ENCODE measurements at regions not wholly inside any gene's neighbourhood (a gene's known extent, or its start where the extent isn't known, plus 50 kb on each side); places are given as distances from the start of the nearest gene placed in this dataset.
"Not testable (repeated sequence)": the region's sequence is repeated elsewhere in the genome, so short reads cannot be mapped to it uniquely, and the experiment has no call there.

GRCh38 chr3:184455991-184456390, 76.1 kb downstream of the CHRD start:
- 75 to 86% (median 78%) methylated on average over 3 of the region's 3 CpGs for WGBS, 3 donors
- H3K36me3 ChIP-seq (ENCODE audit: control insufficient read depth in 3 of 3, insufficient read depth in 2 of 3, low read depth in 1 of 3, low read length in 3 of 3) = no peaks in the 10 kb centered on the region
- H3K4me3 ChIP-seq (ENCODE audit: low read depth in 1 of 3, low read length in 3 of 3) = no peak overlapping the region
- DNase-seq = no peak
- H3K27me3 ChIP-seq (ENCODE audit: control insufficient read depth in 3 of 3, insufficient read depth in 3 of 3, low read length in 3 of 3) = peaks cover 0 to 5% (median 0%) of the 10 kb centered on the region in 3 donors
- H3K9me3 ChIP-seq (ENCODE audit: control insufficient read depth in 2 of 2, insufficient read depth in 1 of 2, low read depth in 1 of 2, low read length in 1 of 2) = peaks cover 0 to 7% of the 10 kb centered on the region in 2 donors
- H3K4me1 ChIP-seq (ENCODE audit: control insufficient read depth in 3 of 3, insufficient read depth in 2 of 3, low read depth in 1 of 3, low read length in 2 of 3) = no peaks in the 10 kb centered on the region
- no peak for FAIRE-seq
- no peak overlapping the region for H3K27ac ChIP-seq (ENCODE audit: low read depth in 1 of 3, low read length in 2 of 3)

- DNase-seq = no peak
- FAIRE-seq = no peak
- Histone ChIP-seq H3K27ac (ENCODE audit: low read depth in 1 of 3, low read length in 2 of 3) (no peak overlapping the region), H3K27me3 (ENCODE audit: control insufficient read depth in 3 of 3, insufficient read depth in 3 of 3, low read length in 3 of 3) (peaks cover 0 to 5% (median 0%) of the 10 kb centered on the region in 3 donors), H3K4me1 (ENCODE audit: control insufficient read depth in 3 of 3, insufficient read depth in 2 of 3, low read depth in 1 of 3, low read length in 2 of 3) (no peaks in the 10 kb centered on the region), H3K36me3 (ENCODE audit: control insufficient read depth in 3 of 3, insufficient read depth in 2 of 3, low read depth in 1 of 3, low read length in 3 of 3) (no peaks in the 10 kb centered on the region), H3K9me3 (ENCODE audit: control insufficient read depth in 2 of 2, insufficient read depth in 1 of 2, low read depth in 1 of 2, low read length in 1 of 2) (peaks cover 0 to 7% of the 10 kb centered on the region in 2 donors), H3K4me3 (ENCODE audit: low read depth in 1 of 3, low read length in 3 of 3) (no peak overlapping the region)
- WGBS, 3 donors = 57 to 73% (median 60%) methylated on average over 4 of the region's 4 CpGs
Observed at GRCh38 chr3:184456476-184456875, 76.6 kb downstream of the CHRD start.

- H3K9me3 ChIP-seq (ENCODE audit: control insufficient read depth in 2 of 2, insufficient read depth in 1 of 2, low read depth in 1 of 2, low read length in 1 of 2) = peaks cover 0 to 7% of the 10 kb centered on the region in 2 donors
- H3K27me3 ChIP-seq (ENCODE audit: control insufficient read depth in 3 of 3, insufficient read depth in 3 of 3, low read length in 3 of 3) = peaks cover 0 to 5% (median 0%) of the 10 kb centered on the region in 3 donors
- H3K27ac ChIP-seq (ENCODE audit: low read depth in 1 of 3, low read length in 2 of 3) = no peak overlapping the region
- H3K4me1 ChIP-seq (ENCODE audit: control insufficient read depth in 3 of 3, insufficient read depth in 2 of 3, low read depth in 1 of 3, low read length in 2 of 3) = no peaks in the 10 kb centered on the region
- no peak for DNase-seq
- no peak for FAIRE-seq
- H3K4me3 ChIP-seq (ENCODE audit: low read depth in 1 of 3, low read length in 3 of 3) = no peak overlapping the region
- 95 to 100% (median 100%) methylated on average over 1 of the region's 1 CpG for WGBS, 3 donors
- H3K36me3 ChIP-seq (ENCODE audit: control insufficient read depth in 3 of 3, insufficient read depth in 2 of 3, low read depth in 1 of 3, low read length in 3 of 3) = no peaks in the 10 kb centered on the region
Observed at GRCh38 chr3:184457329-184457728, 77.5 kb downstream of the CHRD start.

- FAIRE-seq; H3K27me3 ChIP-seq (ENCODE audit: control insufficient read depth in 3 of 3, insufficient read depth in 3 of 3, low read length in 3 of 3); DNase-seq; H3K9me3 ChIP-seq (ENCODE audit: control insufficient read depth in 2 of 2, insufficient read depth in 1 of 2, low read depth in 1 of 2, low read length in 1 of 2); H3K36me3 ChIP-seq (ENCODE audit: control insufficient read depth in 3 of 3, insufficient read depth in 2 of 3, low read depth in 1 of 3, low read length in 3 of 3); H3K4me3 ChIP-seq (ENCODE audit: low read depth in 1 of 3, low read length in 3 of 3); H3K27ac ChIP-seq (ENCODE audit: low read depth in 1 of 3, low read length in 2 of 3); H3K4me1 ChIP-seq (ENCODE audit: control insufficient read depth in 3 of 3, insufficient read depth in 2 of 3, low read depth in 1 of 3, low read length in 2 of 3): not testable (repeated sequence)
- 95 to 97% (median 96%) methylated on average over 7 of the region's 7 CpGs for WGBS, 3 donors
Observed at GRCh38 chr3:184457784-184458377, 78.0 kb downstream of the CHRD start.

GRCh38 chr3:184459355-184459754, 79.5 kb downstream of the CHRD start:
- H3K36me3 ChIP-seq (ENCODE audit: control insufficient read depth in 3 of 3, insufficient read depth in 2 of 3, low read depth in 1 of 3, low read length in 3 of 3) = no peaks in the 10 kb centered on the region
- DNase-seq (no peak), FAIRE-seq (no peak)

GRCh38 chr3:184460276-184460675, 80.4 kb downstream of the CHRD start:
- H3K36me3 ChIP-seq (ENCODE audit: control insufficient read depth in 3 of 3, insufficient read depth in 2 of 3, low read depth in 1 of 3, low read length in 3 of 3) = no peaks in the 10 kb centered on the region
- H3K4me1 ChIP-seq (ENCODE audit: control insufficient read depth in 3 of 3, insufficient read depth in 2 of 3, low read depth in 1 of 3, low read length in 2 of 3) = no peaks in the 10 kb centered on the region
- no peak overlapping the region for H3K4me3 ChIP-seq (ENCODE audit: low read depth in 1 of 3, low read length in 3 of 3)
- peaks cover 0 to 5% (median 0%) of the 10 kb centered on the region in 3 donors for H3K27me3 ChIP-seq (ENCODE audit: control insufficient read depth in 3 of 3, insufficient read depth in 3 of 3, low read length in 3 of 3)
- DNase-seq (no peak), FAIRE-seq (no peak)
- WGBS, 3 donors = 79 to 80% (median 79%) methylated on average over 8 of the region's 8 CpGs
- H3K9me3 ChIP-seq (ENCODE audit: control insufficient read depth in 2 of 2, insufficient read depth in 1 of 2, low read depth in 1 of 2, low read length in 1 of 2) = peaks cover 0 to 7% of the 10 kb centered on the region in 2 donors
- no peak overlapping the region for H3K27ac ChIP-seq (ENCODE audit: low read depth in 1 of 3, low read length in 2 of 3)

More at GRCh38 chr3:184459355-184459754, 79.5 kb downstream of the CHRD start:
- 63 to 83% (median 82%) methylated on average over 4 of the region's 4 CpGs for WGBS, 3 donors
- Histone ChIP-seq H3K27me3 (ENCODE audit: control insufficient read depth in 3 of 3, insufficient read depth in 3 of 3, low read length in 3 of 3) (peaks cover 0 to 5% (median 0%) of the 10 kb centered on the region in 3 donors), H3K27ac (ENCODE audit: low read depth in 1 of 3, low read length in 2 of 3) (no peak overlapping the region), H3K4me1 (ENCODE audit: control insufficient read depth in 3 of 3, insufficient read depth in 2 of 3, low read depth in 1 of 3, low read length in 2 of 3) (no peaks in the 10 kb centered on the region), H3K9me3 (ENCODE audit: control insufficient read depth in 2 of 2, insufficient read depth in 1 of 2, low read depth in 1 of 2, low read length in 1 of 2) (peaks cover 0 to 7% of the 10 kb centered on the region in 2 donors), H3K4me3 (ENCODE audit: low read depth in 1 of 3, low read length in 3 of 3) (no peak overlapping the region)

GRCh38 chr3:184461219-184461618, 81.4 kb downstream of the CHRD start:
- Histone ChIP-seq H3K27ac (ENCODE audit: low read depth in 1 of 3, low read length in 2 of 3) (no peak overlapping the region), H3K27me3 (ENCODE audit: control insufficient read depth in 3 of 3, insufficient read depth in 3 of 3, low read length in 3 of 3) (peaks cover 0 to 3% (median 0%) of the 10 kb centered on the region in 3 donors), H3K4me3 (ENCODE audit: low read depth in 1 of 3, low read length in 3 of 3) (no peak overlapping the region), H3K9me3 (ENCODE audit: control insufficient read depth in 2 of 2, insufficient read depth in 1 of 2, low read depth in 1 of 2, low read length in 1 of 2) (peaks cover 0 to 7% of the 10 kb centered on the region in 2 donors), H3K4me1 (ENCODE audit: control insufficient read depth in 3 of 3, insufficient read depth in 2 of 3, low read depth in 1 of 3, low read length in 2 of 3) (no peaks in the 10 kb centered on the region), H3K36me3 (ENCODE audit: control insufficient read depth in 3 of 3, insufficient read depth in 2 of 3, low read depth in 1 of 3, low read length in 3 of 3) (no peaks in the 10 kb centered on the region)
- 55 to 80% (median 65%) methylated on average over 6 of the region's 6 CpGs for WGBS, 3 donors
- FAIRE-seq (no peak), DNase-seq (no peak)

- Histone ChIP-seq H3K36me3 (ENCODE audit: control insufficient read depth in 3 of 3, insufficient read depth in 2 of 3, low read depth in 1 of 3, low read length in 3 of 3) (no peaks in the 10 kb centered on the region), H3K4me1 (ENCODE audit: control insufficient read depth in 3 of 3, insufficient read depth in 2 of 3, low read depth in 1 of 3, low read length in 2 of 3) (no peaks in the 10 kb centered on the region), H3K4me3 (ENCODE audit: low read depth in 1 of 3, low read length in 3 of 3) (no peak overlapping the region), H3K9me3 (ENCODE audit: control insufficient read depth in 2 of 2, insufficient read depth in 1 of 2, low read depth in 1 of 2, low read length in 1 of 2) (no peaks in the 10 kb centered on the region), H3K27ac (ENCODE audit: low read depth in 1 of 3, low read length in 2 of 3) (no peak overlapping the region), H3K27me3 (ENCODE audit: control insufficient read depth in 3 of 3, insufficient read depth in 3 of 3, low read length in 3 of 3) (peaks cover 0 to 4% (median 3%) of the 10 kb centered on the region in 3 donors)
- DNase-seq (no peak), FAIRE-seq (no peak)
- 86 to 90% (median 87%) methylated on average over 5 of the region's 5 CpGs for WGBS, 3 donors
Observed at GRCh38 chr3:184465883-184466412, 86.1 kb downstream of the CHRD start.
